ENCODE measurements at regions not wholly inside any gene's neighbourhood (a gene's known extent, or its start where the extent isn't known, plus 50 kb on each side); places are given as distances from the start of the nearest gene placed in this dataset.

DNA sequence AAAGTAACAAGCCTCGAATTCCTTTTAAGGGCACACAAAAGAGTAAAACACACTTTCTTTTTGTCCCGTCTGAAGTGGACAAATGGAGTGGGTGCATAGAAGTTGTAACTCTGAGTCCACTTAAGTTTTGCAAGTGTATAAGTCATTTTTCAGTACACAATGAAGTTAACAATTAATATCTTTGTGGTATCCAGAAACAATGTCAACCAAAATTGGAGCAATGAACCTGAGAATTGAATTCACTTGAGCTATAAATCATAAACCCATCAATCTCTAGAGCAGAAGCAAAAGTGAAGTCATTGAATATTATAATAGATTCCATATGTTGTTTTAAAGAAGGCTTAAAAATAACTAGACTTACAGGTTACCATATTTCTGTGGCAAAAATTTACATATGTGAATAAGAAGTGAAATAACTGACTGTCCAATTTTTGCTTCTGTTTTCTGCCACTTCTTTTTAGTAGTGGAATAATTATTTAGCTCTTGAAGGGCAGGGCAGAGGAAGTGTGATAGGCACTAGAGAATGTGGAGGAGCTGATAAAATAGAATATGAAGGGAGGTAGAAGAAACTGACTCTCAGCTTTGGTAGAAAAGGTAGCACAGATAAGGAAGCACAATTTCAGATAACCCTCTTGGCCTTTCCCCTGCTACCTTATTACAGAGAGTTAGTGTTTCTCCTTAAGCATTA lies 73.9 kb upstream of the RGL1 start:
- TF ChIP-seq, protein P1, sequence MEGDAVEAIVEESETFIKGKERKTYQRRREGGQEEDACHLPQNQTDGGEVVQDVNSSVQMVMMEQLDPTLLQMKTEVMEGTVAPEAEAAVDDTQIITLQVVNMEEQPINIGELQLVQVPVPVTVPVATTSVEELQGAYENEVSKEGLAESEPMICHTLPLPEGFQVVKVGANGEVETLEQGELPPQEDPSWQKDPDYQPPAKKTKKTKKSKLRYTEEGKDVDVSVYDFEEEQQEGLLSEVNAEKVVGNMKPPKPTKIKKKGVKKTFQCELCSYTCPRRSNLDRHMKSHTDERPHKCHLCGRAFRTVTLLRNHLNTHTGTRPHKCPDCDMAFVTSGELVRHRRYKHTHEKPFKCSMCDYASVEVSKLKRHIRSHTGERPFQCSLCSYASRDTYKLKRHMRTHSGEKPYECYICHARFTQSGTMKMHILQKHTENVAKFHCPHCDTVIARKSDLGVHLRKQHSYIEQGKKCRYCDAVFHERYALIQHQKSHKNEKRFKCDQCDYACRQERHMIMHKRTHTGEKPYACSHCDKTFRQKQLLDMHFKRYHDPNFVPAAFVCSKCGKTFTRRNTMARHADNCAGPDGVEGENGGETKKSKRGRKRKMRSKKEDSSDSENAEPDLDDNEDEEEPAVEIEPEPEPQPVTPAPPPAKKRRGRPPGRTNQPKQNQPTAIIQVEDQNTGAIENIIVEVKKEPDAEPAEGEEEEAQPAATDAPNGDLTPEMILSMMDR (IDR thresholded peaks at IDR 0.05; ENCODE audit: partially characterized antibody, unreplicated experiment) = no peak
- Mint-ChIP-seq H3K27ac (ENCODE audit: unreplicated experiment) (no peak overlapping the region), H3K4me3 (ENCODE audit: unreplicated experiment) (no peak overlapping the region), H3K36me3 (ENCODE audit: unreplicated experiment) (no peaks in the 10 kb centered on the region), H3K4me1 (ENCODE audit: low read depth, unreplicated experiment) (peaks cover 28% of the 10 kb centered on the region), H3K27me3 (ENCODE audit: unreplicated experiment) (no peaks in the 10 kb centered on the region), H3K9me3 (ENCODE audit: unreplicated experiment) (no peaks in the 10 kb centered on the region)
- DNase-seq = no peak

DNA sequence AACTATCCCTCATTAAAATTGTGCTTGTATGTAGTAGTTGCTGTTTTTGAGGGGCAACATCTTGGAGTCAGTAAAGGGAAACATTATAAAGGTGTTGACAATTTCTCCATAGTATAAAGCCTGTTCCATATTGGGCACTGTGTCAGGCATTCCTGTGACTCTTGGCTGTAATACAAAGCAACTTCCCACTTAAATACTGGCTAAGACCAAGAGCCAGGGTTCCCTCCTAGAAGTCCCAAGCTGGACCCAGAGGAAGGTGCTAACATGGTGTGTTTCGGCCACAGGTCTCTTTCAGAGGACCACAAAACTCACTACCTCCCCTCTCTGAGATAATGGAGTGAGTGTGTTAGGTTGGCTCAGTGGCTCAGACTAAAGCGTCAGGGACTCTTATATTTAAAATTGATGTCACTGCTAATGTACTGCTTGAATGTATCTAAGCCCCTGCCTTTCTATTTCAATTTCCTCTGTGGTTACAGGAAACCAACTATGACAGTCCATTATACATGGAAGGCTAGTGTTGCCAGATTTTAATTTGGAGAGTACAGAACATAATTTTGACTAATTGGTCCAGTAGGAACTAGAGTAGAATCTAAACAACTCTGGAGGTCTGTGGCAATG lies 74.7 kb upstream of the RGL1 start:
- H3K27ac Mint-ChIP-seq (ENCODE audit: unreplicated experiment) = no peak overlapping the region
- peaks cover 24% of the 10 kb centered on the region for H3K4me1 Mint-ChIP-seq (ENCODE audit: low read depth, unreplicated experiment)
- H3K27me3 Mint-ChIP-seq (ENCODE audit: unreplicated experiment) = no peaks in the 10 kb centered on the region
- H3K36me3 Mint-ChIP-seq (ENCODE audit: unreplicated experiment) = no peaks in the 10 kb centered on the region
- H3K4me3 Mint-ChIP-seq (ENCODE audit: unreplicated experiment) = no peak overlapping the region
- DNase-seq = no peak
- TF ChIP-seq, protein P1 (IDR thresholded peaks at IDR 0.05; ENCODE audit: partially characterized antibody, unreplicated experiment) = no peak
- H3K9me3 Mint-ChIP-seq (ENCODE audit: unreplicated experiment) = no peaks in the 10 kb centered on the region

- TF ChIP-seq, protein P1 (IDR thresholded peaks at IDR 0.05; ENCODE audit: partially characterized antibody, unreplicated experiment) = no peak
- Mint-ChIP-seq H3K36me3 (ENCODE audit: unreplicated experiment) (no peaks in the 10 kb centered on the region), H3K9me3 (ENCODE audit: unreplicated experiment) (peaks cover 1% of the 10 kb centered on the region)
Observed at GRCh38 chr1:183726825-183727224, 73.7 kb upstream of the APOBEC4 start.

DNA sequence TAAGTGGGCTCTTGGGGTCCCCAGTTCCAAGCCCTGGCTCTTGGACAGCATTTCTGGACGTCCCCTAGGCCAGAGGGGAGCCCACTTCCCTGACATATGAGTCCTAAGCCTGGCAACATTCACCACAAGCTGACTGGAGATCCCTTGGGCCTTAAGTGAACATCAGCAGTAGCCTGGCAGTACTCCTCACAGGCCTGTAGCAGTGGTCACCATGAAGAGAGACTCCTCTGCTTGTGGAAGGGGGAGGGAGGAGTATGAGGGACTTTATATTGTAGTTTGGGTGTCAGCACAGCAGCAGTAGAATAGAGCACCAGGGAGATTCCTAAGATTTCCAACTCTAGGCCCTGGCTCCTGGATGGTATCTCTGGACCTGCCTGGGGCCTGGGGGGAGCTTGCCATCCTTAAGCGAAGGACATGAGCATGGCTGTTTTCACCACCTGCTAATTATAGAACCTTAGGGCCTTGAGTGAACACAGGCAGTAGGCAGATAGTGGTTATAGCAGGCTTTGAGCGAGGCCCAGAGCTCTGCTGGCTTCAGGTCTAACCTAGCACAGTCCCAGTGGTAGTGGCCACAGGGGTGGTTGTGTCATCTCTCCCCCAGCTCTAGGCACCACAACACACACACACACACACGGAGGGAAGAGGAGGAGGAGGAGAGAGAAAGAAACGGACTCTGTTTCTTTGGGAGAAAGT lies 71.4 kb upstream of the APOBEC4 start:
- no peaks in the 10 kb centered on the region for H3K36me3 Mint-ChIP-seq (ENCODE audit: unreplicated experiment)
- no peak overlapping the region for H3K27ac Mint-ChIP-seq (ENCODE audit: unreplicated experiment)
- no peaks in the 10 kb centered on the region for H3K27me3 Mint-ChIP-seq (ENCODE audit: unreplicated experiment)
- H3K9me3 Mint-ChIP-seq (ENCODE audit: unreplicated experiment) = peaks cover 1% of the 10 kb centered on the region
- H3K4me3 Mint-ChIP-seq (ENCODE audit: unreplicated experiment) = no peak overlapping the region
- DNase-seq = no peak
- TF ChIP-seq, protein P1 (IDR thresholded peaks at IDR 0.05; ENCODE audit: partially characterized antibody, unreplicated experiment) = no peak
- no peaks in the 10 kb centered on the region for H3K4me1 Mint-ChIP-seq (ENCODE audit: low read depth, unreplicated experiment)

More at GRCh38 chr1:183726825-183727224, 73.7 kb upstream of the APOBEC4 start:
- DNase-seq = no peak
- Mint-ChIP-seq H3K27me3 (ENCODE audit: unreplicated experiment) (no peaks in the 10 kb centered on the region), H3K4me3 (ENCODE audit: unreplicated experiment) (no peak overlapping the region), H3K27ac (ENCODE audit: unreplicated experiment) (no peak overlapping the region), H3K4me1 (ENCODE audit: low read depth, unreplicated experiment) (no peaks in the 10 kb centered on the region)

GRCh38 chr1:183723571-183723970 lies 70.5 kb upstream of the APOBEC4 start:
- DNase-seq = no peak
- H3K27ac Mint-ChIP-seq (ENCODE audit: unreplicated experiment) = no peak overlapping the region
- no peaks in the 10 kb centered on the region for H3K27me3 Mint-ChIP-seq (ENCODE audit: unreplicated experiment)
- no peak overlapping the region for H3K4me3 Mint-ChIP-seq (ENCODE audit: unreplicated experiment)
- TF ChIP-seq, protein P1 (IDR thresholded peaks at IDR 0.05; ENCODE audit: partially characterized antibody, unreplicated experiment) = no peak
- peaks cover 1% of the 10 kb centered on the region for H3K9me3 Mint-ChIP-seq (ENCODE audit: unreplicated experiment)
- H3K4me1 Mint-ChIP-seq (ENCODE audit: low read depth, unreplicated experiment) = no peaks in the 10 kb centered on the region
- H3K36me3 Mint-ChIP-seq (ENCODE audit: unreplicated experiment) = no peaks in the 10 kb centered on the region

All from glutamatergic neuron (in vitro differentiated cells).